K562 (cell line): ENCODE measurements at regions not wholly inside any gene's neighbourhood (a gene's known extent, or its start where the extent isn't known, plus 50 kb on each side); places are given as distances from the start of the nearest gene placed in this dataset.

ENCODE experiments used
- CTCF ChIP-seq, 3 experiments: IDR thresholded peaks in 2 of 3; conservative IDR thresholded peaks in 1 of 3; 2 replicates each; pipeline ENCODE4 v1.5.1; 2011 to 2012; ENCODE audit warnings: low read length in 3 of 3, mild to moderate bottlenecking in 3 of 3, control low read depth in 2 of 3, improper control_type of control experiment in 1 of 3, inconsistent platforms in 1 of 3, low read depth in 1 of 3, mixed read lengths in 1 of 3, moderate library complexity in 1 of 3; ENCODE audit not compliant: insufficient read depth in 2 of 3
- GTF2F1 ChIP-seq: IDR thresholded peaks from 2 replicates; pipeline ENCODE4 v1.6.1; 2011; ENCODE audit warnings: low read depth, low read length, improper control_type of control experiment
- HDGF ChIP-seq: fragments of 450-650 bp; IDR thresholded peaks from 2 replicates; pipeline ENCODE4 v1.6.1; 2016
- KDM5B ChIP-seq: fragments of 200-600 bp; sonication (generic); IDR thresholded peaks from 2 replicates; pipeline ENCODE4 v1.6.1; 2012; ENCODE audit warnings: low read depth, mild to moderate bottlenecking, moderate library complexity, low read length, control low read depth, inconsistent platforms; ENCODE audit not compliant: insufficient replicate concordance
- KLF10 ChIP-seq: fragments of 250-450 bp; sonication (Bioruptor Pico); IDR thresholded peaks from 2 replicates; pipeline ENCODE4 v1.6.1; 2021; ENCODE audit warnings: matching md5 sums
- NFRKB ChIP-seq: fragments of 450-650 bp; IDR thresholded peaks from 2 replicates; pipeline ENCODE4 v1.6.1; 2016; ENCODE audit warnings: low read depth
- RAD21 ChIP-seq, 2 experiments: fragments of 250-450 bp in 1 of 2; fragments of 450-650 bp in 1 of 2; sonication (Bioruptor Pico) in 1 of 2; formaldehyde crosslinking in 1 of 2; IDR thresholded peaks in 1 of 2; conservative IDR thresholded peaks in 1 of 2; 2 replicates each; pipeline versions ENCODE4 v1.4.0 to v1.8.0; 2020 to 2022; ENCODE audit warnings: mild to moderate bottlenecking in 2 of 2, moderate library complexity in 1 of 2
- TFAM ChIP-seq: fragments of 250-450 bp; sonication (Bioruptor Pico); conservative IDR thresholded peaks from 2 replicates; pipeline ENCODE4 v1.5.0; 2021; ENCODE audit warnings: mild to moderate bottlenecking, moderate library complexity
- U2AF1 ChIP-seq: fragments of 200-400 bp; formaldehyde crosslinking; optimal IDR thresholded peaks from 2 replicates; pipeline ENCODE3; 2017; ENCODE audit warnings: mild to moderate bottlenecking, low read depth, low read length, moderate library complexity
- U2AF2 ChIP-seq: fragments of 200-400 bp; formaldehyde crosslinking; optimal IDR thresholded peaks from 2 replicates; pipeline ENCODE3; 2017; ENCODE audit warnings: low read depth, mild to moderate bottlenecking, low read length
- USF2 ChIP-seq: sonication (generic); formaldehyde crosslinking; IDR thresholded peaks from 2 replicates; pipeline ENCODE4 v1.5.0; 2020; ENCODE audit warnings: missing genetic modification reagents
- ZEB2 ChIP-seq: fragments of 450-650 bp; IDR thresholded peaks from 2 replicates; pipeline ENCODE4 v1.6.1; 2016

GRCh38 chr4:63563288-63564014, 845.8 kb downstream of the TECRL start:
- TF ChIP-seq TFAM (CRISPR knock-in tag) (no peak), KLF10 (CRISPR knock-in tag) (no peak), U2AF2 (no peak), NFRKB (no peak), ZEB2 (no peak), KDM5B (no peak), GTF2F1 (no peak), CTCF (IDR thresholded peaks at IDR 0.05 in 2 of 3, conservative IDR thresholded peaks at IDR 0.05 in 1 of 3; ENCODE audit: insufficient read depth in 2 of 3, low read depth in 1 of 3, low read length in 3 of 3) (no peak), RAD21 (CRISPR knock-in tag; conservative IDR thresholded peaks at IDR 0.05 in 1 of 2, IDR thresholded peaks at IDR 0.05 in 1 of 2) (no peak), HDGF (no peak), USF2 (CRISPR knock-in tag) (no peak), U2AF1 (no peak)
